Activated B cell treated with CpG ODN at 0.5 μM for 24 hours (primary cell): ENCODE measurements at regions not wholly inside any gene's neighbourhood (a gene's known extent, or its start where the extent isn't known, plus 50 kb on each side); places are given as distances from the start of the nearest gene placed in this dataset.

Source experiments
- ATAC-seq: fragments of 200-7000 bp; cut with Tn5 transposase; one replicate; pipeline ENCODE4 v1.10.0; 2021; ENCODE audit warnings: low read depth, mild to moderate bottlenecking, moderate library complexity
- CTCF ChIA-PET: fragments of 350-600 bp; sonication (Branson Sonifier 250); formaldehyde crosslinking; loops from one replicate; lab custom pipeline; 2021; ENCODE audit warnings: antibody characterized with exemption; lab: Charles Lee
- POLR2A ChIA-PET: fragments of 350-600 bp; sonication (Branson Sonifier 250); formaldehyde crosslinking; loops from one replicate; lab custom pipeline; 2021; ENCODE audit warnings: antibody characterized with exemption; lab: Charles Lee
- DNase-seq: peaks from one replicate; pipeline ENCODE4 v3.0.0; 2022
- H3K27ac Mint-ChIP-seq: one replicate; pipeline ENCODE4 v1.8.0; 2020; ENCODE audit warnings: mixed read lengths
- H3K27me3 Mint-ChIP-seq: one replicate; pipeline ENCODE4 v1.8.0; 2021; ENCODE audit warnings: mixed read lengths
- H3K36me3 Mint-ChIP-seq: one replicate; pipeline ENCODE4 v1.8.0; 2021; ENCODE audit warnings: low read depth, mixed read lengths
- H3K4me1 Mint-ChIP-seq: one replicate; pipeline ENCODE4 v1.8.0; 2021; ENCODE audit warnings: mixed read lengths
- H3K4me3 Mint-ChIP-seq: one replicate; pipeline ENCODE4 v1.8.0; 2020; ENCODE audit warnings: mild to moderate bottlenecking, mixed read lengths
- H3K9me3 Mint-ChIP-seq: one replicate; pipeline ENCODE4 v1.8.0; 2020; ENCODE audit warnings: mixed read lengths
- CTCF ChIP-seq: fragments of 200-600 bp; IDR thresholded peaks from one replicate; pipeline ENCODE4 v1.8.0; 2022; ENCODE audit warnings: antibody characterized with exemption, mild to moderate bottlenecking
- intact Hi-C: fragments of 100-400 bp; cut with micrococcal nuclease; formaldehyde crosslinking; loops from one replicate; pipeline ENCODE4 v1.15.1; 2024

- H3K27me3 Mint-ChIP-seq, result no peaks in the 10 kb centered on the region
- no peak overlapping the region for H3K27ac Mint-ChIP-seq
- H3K4me3 Mint-ChIP-seq, result no peak overlapping the region
- ATAC-seq (no peak), DNase-seq (no peak)
- TF ChIP-seq CTCF, result no peak
- no peaks in the 10 kb centered on the region for H3K36me3 Mint-ChIP-seq
- ChIA-PET POLR2A (no interaction called here), CTCF (no interaction called here)
- intact Hi-C loops, result no loop called here
- no peaks in the 10 kb centered on the region for H3K9me3 Mint-ChIP-seq
- no peaks in the 10 kb centered on the region for H3K4me1 Mint-ChIP-seq
Measured at GRCh38 chr9:104009826-104010225, 84.3 kb upstream of the SMC2 start.

GRCh38 chr9:104022083-104022482, 72.0 kb upstream of the SMC2 start:
- no peak overlapping the region for H3K27ac Mint-ChIP-seq

GRCh38 chr9:104025104-104025503, 69.0 kb upstream of the SMC2 start:
- DNase-seq (no peak), ATAC-seq (no peak)
- no peak overlapping the region for H3K27ac Mint-ChIP-seq
- no peak overlapping the region for H3K4me3 Mint-ChIP-seq
- H3K36me3 Mint-ChIP-seq, result no peaks in the 10 kb centered on the region
- peaks cover 2% of the 10 kb centered on the region for H3K4me1 Mint-ChIP-seq
- intact Hi-C loops, result no loop called here
- TF ChIP-seq CTCF, result no peak
- H3K9me3 Mint-ChIP-seq, result peaks cover 2% of the 10 kb centered on the region
- CTCF ChIA-PET, result no interaction called here
- POLR2A ChIA-PET, result no interaction called here
- no peaks in the 10 kb centered on the region for H3K27me3 Mint-ChIP-seq

More at GRCh38 chr9:104022083-104022482, 72.0 kb upstream of the SMC2 start:
- ChIA-PET CTCF (no interaction called here), POLR2A (no interaction called here)
- Mint-ChIP-seq H3K4me1 (no peaks in the 10 kb centered on the region), H3K9me3 (peaks cover 2% of the 10 kb centered on the region), H3K36me3 (no peaks in the 10 kb centered on the region), H3K4me3 (no peak overlapping the region), H3K27me3 (no peaks in the 10 kb centered on the region)
- no peak for ATAC-seq
- DNase-seq, result no peak
- intact Hi-C loops, result no loop called here
- no peak for TF ChIP-seq CTCF

- Mint-ChIP-seq H3K36me3 (no peaks in the 10 kb centered on the region), H3K4me3 (no peak overlapping the region), H3K27ac (no peak overlapping the region), H3K4me1 (peaks cover 2% of the 10 kb centered on the region), H3K9me3 (no peaks in the 10 kb centered on the region), H3K27me3 (no peaks in the 10 kb centered on the region)
- intact Hi-C loops, result no loop called here
- ChIA-PET CTCF (no interaction called here), POLR2A (no interaction called here)
- no peak for TF ChIP-seq CTCF
- no peak for DNase-seq
- no peak for ATAC-seq
Measured at GRCh38 chr9:104025945-104026344, 68.2 kb upstream of the SMC2 start.

GRCh38 chr9:104027295-104027694, 66.8 kb upstream of the SMC2 start:
- intact Hi-C loops, result no loop called here
- Mint-ChIP-seq H3K4me1 (peaks cover 2% of the 10 kb centered on the region), H3K27ac (no peak overlapping the region), H3K4me3 (no peak overlapping the region), H3K36me3 (no peaks in the 10 kb centered on the region), H3K27me3 (no peaks in the 10 kb centered on the region), H3K9me3 (no peaks in the 10 kb centered on the region)
- ATAC-seq (no peak), DNase-seq (no peak)
- CTCF ChIA-PET, result no interaction called here
- POLR2A ChIA-PET, result no interaction called here
- TF ChIP-seq CTCF, result no peak
